ENCODE measurements at regions not wholly inside any gene's neighbourhood (a gene's known extent, or its start where the extent isn't known, plus 50 kb on each side); places are given as distances from the start of the nearest gene placed in this dataset.

DNA sequence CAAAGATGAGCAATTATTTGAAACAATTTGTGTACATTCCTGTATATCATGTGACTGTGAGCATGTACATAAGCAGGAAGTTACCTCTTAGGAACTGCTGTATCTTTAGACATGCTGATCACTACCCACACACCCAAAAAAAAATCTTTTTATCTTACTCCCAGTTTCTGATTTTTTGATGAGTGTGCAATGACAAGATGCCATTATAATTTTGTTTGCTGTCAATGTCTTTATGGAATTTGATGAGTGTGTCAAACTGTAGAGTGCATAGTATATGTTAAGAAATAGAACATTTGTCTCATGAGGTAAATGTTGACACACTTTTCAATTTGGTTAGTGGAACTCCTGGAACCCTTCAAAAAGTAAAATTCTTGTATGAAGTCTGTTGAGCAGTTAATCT is 84.0 kb upstream of the TMEFF2 start:
- H3K9me3 ChIP-seq, result no peaks in the 10 kb centered on the region
- H3K36me3 ChIP-seq, result no peaks in the 10 kb centered on the region
- H3K4me1 ChIP-seq, result no peaks in the 10 kb centered on the region
- no peak overlapping the region for H3K4me3 ChIP-seq
- no peak overlapping the region for H3K27ac ChIP-seq
- TF ChIP-seq POLR2AphosphoS5 (IDR thresholded peaks at IDR 0.05), result no peak
- TF ChIP-seq, protein P1, sequence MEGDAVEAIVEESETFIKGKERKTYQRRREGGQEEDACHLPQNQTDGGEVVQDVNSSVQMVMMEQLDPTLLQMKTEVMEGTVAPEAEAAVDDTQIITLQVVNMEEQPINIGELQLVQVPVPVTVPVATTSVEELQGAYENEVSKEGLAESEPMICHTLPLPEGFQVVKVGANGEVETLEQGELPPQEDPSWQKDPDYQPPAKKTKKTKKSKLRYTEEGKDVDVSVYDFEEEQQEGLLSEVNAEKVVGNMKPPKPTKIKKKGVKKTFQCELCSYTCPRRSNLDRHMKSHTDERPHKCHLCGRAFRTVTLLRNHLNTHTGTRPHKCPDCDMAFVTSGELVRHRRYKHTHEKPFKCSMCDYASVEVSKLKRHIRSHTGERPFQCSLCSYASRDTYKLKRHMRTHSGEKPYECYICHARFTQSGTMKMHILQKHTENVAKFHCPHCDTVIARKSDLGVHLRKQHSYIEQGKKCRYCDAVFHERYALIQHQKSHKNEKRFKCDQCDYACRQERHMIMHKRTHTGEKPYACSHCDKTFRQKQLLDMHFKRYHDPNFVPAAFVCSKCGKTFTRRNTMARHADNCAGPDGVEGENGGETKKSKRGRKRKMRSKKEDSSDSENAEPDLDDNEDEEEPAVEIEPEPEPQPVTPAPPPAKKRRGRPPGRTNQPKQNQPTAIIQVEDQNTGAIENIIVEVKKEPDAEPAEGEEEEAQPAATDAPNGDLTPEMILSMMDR (IDR thresholded peaks at IDR 0.05), result no peak
- no peak for DNase-seq (ENCODE audit: low spot score in 2 of 2)
- no peaks in the 10 kb centered on the region for H3K27me3 ChIP-seq

DNA sequence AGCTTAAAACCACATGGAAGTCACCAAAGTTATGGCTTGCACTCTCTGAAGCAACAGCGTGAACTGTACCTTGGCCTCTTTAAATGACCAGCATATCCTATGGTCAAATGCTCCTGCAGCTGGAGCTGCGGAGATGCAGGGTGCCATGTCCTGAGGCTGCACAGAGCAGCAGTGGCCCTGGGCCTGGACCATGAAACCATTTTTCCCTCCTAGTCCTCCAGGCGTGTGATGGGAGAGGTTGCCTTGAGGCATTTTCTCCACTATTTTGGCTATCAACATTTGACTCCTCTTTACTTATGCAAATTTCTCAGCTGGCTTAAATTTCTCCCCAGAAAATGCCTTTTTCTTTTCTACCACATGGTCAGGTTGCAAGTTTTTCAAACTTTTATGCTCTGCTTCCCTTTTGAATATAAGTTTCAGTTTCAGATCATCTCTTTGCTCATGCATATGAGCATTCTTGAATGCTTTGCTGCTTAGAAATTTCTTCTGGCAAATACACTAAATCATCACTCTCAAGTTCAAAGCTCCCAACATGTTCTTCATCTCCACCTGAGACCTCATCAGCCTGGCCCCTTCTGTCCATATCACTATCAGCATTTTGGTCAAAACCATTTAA is 82.9 kb upstream of the TMEFF2 start:
- H3K27me3 ChIP-seq, result no peaks in the 10 kb centered on the region
- TF ChIP-seq POLR2AphosphoS5 (IDR thresholded peaks at IDR 0.05) (no peak), POLR2A (IDR thresholded peaks at IDR 0.05) (no peak), EP300 (IDR thresholded peaks at IDR 0.05) (no peak)
- TF ChIP-seq, protein P1 (IDR thresholded peaks at IDR 0.05), result no peak
- no peaks in the 10 kb centered on the region for H3K36me3 ChIP-seq
- no peaks in the 10 kb centered on the region for H3K9me3 ChIP-seq
- WGBS, result 75% methylated on average over 2 of the region's 3 CpGs
- no peak overlapping the region for H3K4me3 ChIP-seq
- DNase-seq (ENCODE audit: low spot score in 2 of 2), result no peak
- no peaks in the 10 kb centered on the region for H3K4me1 ChIP-seq
- no peak overlapping the region for H3K27ac ChIP-seq

- no peaks in the 10 kb centered on the region for H3K36me3 ChIP-seq
- no peaks in the 10 kb centered on the region for H3K9me3 ChIP-seq
- H3K4me1 ChIP-seq, result no peaks in the 10 kb centered on the region
- TF ChIP-seq, protein P1 (IDR thresholded peaks at IDR 0.05), result no peak
- TF ChIP-seq POLR2AphosphoS5 (IDR thresholded peaks at IDR 0.05) (no peak), EP300 (IDR thresholded peaks at IDR 0.05) (no peak), POLR2A (IDR thresholded peaks at IDR 0.05) (no peak)
- H3K27me3 ChIP-seq, result no peaks in the 10 kb centered on the region
- DNase-seq (ENCODE audit: low spot score in 2 of 2), result no peak
- H3K27ac ChIP-seq, result no peak overlapping the region
- 90% methylated on average over 3 of the region's 3 CpGs for WGBS
- H3K4me3 ChIP-seq, result no peak overlapping the region
Observed at GRCh38 chr2:192275632-192276031, 80.9 kb upstream of the TMEFF2 start.

DNA sequence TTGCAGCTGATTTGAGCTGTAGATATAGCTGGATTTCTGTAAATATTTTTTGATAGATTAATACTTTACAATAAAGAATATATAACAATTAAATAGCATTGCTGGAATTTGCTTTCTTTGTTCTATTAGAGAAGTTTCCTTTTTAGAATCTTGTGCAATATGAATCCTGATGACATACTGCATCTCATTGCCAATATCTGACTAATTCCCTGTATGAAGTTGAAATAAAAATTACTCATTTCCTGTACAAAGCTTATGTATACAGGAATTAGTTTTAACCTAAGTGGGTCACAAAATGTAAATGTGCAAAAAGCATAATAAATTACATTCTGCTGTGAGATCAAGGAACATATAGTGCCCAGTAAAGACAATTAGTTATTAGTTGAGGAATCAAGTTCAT is 72.8 kb upstream of the TMEFF2 start:
- no peak overlapping the region for H3K4me3 ChIP-seq
- H3K4me1 ChIP-seq, result no peaks in the 10 kb centered on the region
- no peak for DNase-seq (ENCODE audit: low spot score in 2 of 2)
- no peaks in the 10 kb centered on the region for H3K9me3 ChIP-seq
- H3K27ac ChIP-seq, result no peak overlapping the region
- TF ChIP-seq EP300 (IDR thresholded peaks at IDR 0.05), result no peak
- TF ChIP-seq, protein P1 (IDR thresholded peaks at IDR 0.05), result no peak
- TF ChIP-seq POLR2A (IDR thresholded peaks at IDR 0.05), result no peak
- TF ChIP-seq POLR2AphosphoS5 (IDR thresholded peaks at IDR 0.05), result no peak
- no peaks in the 10 kb centered on the region for H3K27me3 ChIP-seq
- H3K36me3 ChIP-seq, result no peaks in the 10 kb centered on the region

- DNase-seq (ENCODE audit: low spot score in 2 of 2), result no peak
- Histone ChIP-seq H3K4me3 (no peak overlapping the region), H3K27ac (no peak overlapping the region), H3K27me3 (no peaks in the 10 kb centered on the region), H3K36me3 (no peaks in the 10 kb centered on the region), H3K4me1 (no peaks in the 10 kb centered on the region), H3K9me3 (no peaks in the 10 kb centered on the region)
- 72% methylated on average over 2 of the region's 2 CpGs for WGBS
- TF ChIP-seq EP300 (IDR thresholded peaks at IDR 0.05), result no peak
- no peak for TF ChIP-seq POLR2AphosphoS5 (IDR thresholded peaks at IDR 0.05)
- TF ChIP-seq, protein P1 (IDR thresholded peaks at IDR 0.05), result no peak
- no peak for TF ChIP-seq POLR2A (IDR thresholded peaks at IDR 0.05)
Observed at GRCh38 chr2:192265751-192266150, 71.0 kb upstream of the TMEFF2 start.

Data from suprapubic skin (tissue), 4 donors.